ENCODE measurements at regions not wholly inside any gene's neighbourhood (a gene's known extent, or its start where the extent isn't known, plus 50 kb on each side); places are given as distances from the start of the nearest gene placed in this dataset.

DNA sequence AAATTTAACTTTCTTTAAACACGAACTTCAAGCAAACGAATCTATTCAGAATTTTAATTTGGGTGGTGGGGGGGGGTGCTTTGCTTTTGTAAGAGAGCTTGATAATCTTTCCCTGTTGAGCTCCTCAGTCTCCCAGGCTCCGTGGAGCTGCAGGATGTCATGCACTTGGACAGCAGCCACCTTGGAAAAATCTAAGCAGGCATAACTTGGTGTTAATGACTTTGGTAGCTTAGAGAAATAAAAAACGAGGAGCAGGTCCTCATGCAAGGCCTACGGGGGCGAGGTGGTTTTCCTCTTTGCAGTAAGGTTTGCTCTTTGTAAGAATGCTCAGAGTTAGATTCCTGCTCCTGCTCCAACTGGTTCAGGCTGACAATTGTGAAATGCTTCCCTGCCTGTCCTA, 102.3 kb downstream of the EDN1 start:
- TF ChIP-seq, protein P1, sequence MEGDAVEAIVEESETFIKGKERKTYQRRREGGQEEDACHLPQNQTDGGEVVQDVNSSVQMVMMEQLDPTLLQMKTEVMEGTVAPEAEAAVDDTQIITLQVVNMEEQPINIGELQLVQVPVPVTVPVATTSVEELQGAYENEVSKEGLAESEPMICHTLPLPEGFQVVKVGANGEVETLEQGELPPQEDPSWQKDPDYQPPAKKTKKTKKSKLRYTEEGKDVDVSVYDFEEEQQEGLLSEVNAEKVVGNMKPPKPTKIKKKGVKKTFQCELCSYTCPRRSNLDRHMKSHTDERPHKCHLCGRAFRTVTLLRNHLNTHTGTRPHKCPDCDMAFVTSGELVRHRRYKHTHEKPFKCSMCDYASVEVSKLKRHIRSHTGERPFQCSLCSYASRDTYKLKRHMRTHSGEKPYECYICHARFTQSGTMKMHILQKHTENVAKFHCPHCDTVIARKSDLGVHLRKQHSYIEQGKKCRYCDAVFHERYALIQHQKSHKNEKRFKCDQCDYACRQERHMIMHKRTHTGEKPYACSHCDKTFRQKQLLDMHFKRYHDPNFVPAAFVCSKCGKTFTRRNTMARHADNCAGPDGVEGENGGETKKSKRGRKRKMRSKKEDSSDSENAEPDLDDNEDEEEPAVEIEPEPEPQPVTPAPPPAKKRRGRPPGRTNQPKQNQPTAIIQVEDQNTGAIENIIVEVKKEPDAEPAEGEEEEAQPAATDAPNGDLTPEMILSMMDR (IDR thresholded peaks at IDR 0.05), result no peak
- TF ChIP-seq EZH2 (IDR thresholded peaks at IDR 0.05), result no peak
